GM23338 (cell line): ENCODE measurements at regions not wholly inside any gene's neighbourhood (a gene's known extent, or its start where the extent isn't known, plus 50 kb on each side); places are given as distances from the start of the nearest gene placed in this dataset.

ENCODE experiments used
- EZH2 ChIP-seq: fragments of 200-600 bp; sonication (generic); IDR thresholded peaks from one replicate; pipeline ENCODE4 v1.8.0; 2017; ENCODE audit warnings: antibody characterized with exemption, mild to moderate bottlenecking, low read depth; ENCODE audit not compliant: unreplicated experiment
- EZH2phosphoT487 ChIP-seq: fragments of 200-600 bp; sonication (generic); IDR thresholded peaks from one replicate; pipeline ENCODE4 v1.8.1; 2018; ENCODE audit warnings: antibody characterized with exemption; ENCODE audit not compliant: unreplicated experiment
- POLR2AphosphoS5 ChIP-seq: IDR thresholded peaks from 2 replicates; pipeline ENCODE4 v1.6.1; 2016; ENCODE audit warnings: antibody characterized with exemption, low read depth
- ZNF331 ChIP-seq: fragments of 250-450 bp; sonication (Bioruptor Pico); IDR thresholded peaks from 2 replicates; pipeline ENCODE4 v1.5.0; 2020; ENCODE audit warnings: low read depth, mild to moderate bottlenecking, moderate library complexity
- TF ChIP-seq, protein P1 (sequence below), 2 experiments: fragments of 200-600 bp in 1 of 2; sonication (generic) in 1 of 2; conservative IDR thresholded peaks; 2 replicates each; pipeline versions ENCODE4 v1.5.1 to v1.6.1; 2016 to 2017; ENCODE audit warnings: antibody characterized with exemption in 2 of 2, low read depth in 2 of 2, mild to moderate bottlenecking in 2 of 2, moderate library complexity in 1 of 2
- TF ChIP-seq, protein P2 (sequence below): IDR thresholded peaks from one replicate; pipeline ENCODE4 v1.6.1; 2018; ENCODE audit warnings: antibody characterized with exemption; ENCODE audit not compliant: unreplicated experiment

DNA sequence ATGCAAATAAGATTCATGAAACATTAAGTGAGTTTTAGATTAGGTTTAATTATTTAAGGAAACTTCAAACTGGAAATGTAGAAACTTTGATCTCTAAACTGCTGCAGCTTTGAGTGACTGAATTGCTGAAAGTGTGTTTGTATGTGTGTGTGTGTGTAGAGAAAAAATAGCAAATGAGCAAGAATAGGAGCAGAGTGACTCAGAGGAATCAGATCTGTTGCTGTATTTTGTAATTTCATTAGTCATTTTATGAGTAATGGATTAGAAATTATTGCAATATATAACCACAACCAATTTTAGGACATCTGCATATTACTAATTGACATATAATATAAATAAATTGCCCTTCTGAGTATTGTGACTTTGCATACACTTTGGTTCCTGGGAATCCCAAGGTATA lies 52.8 kb upstream of the SLC9A9 start:
- no peak for TF ChIP-seq POLR2AphosphoS5
- TF ChIP-seq, protein P1, sequence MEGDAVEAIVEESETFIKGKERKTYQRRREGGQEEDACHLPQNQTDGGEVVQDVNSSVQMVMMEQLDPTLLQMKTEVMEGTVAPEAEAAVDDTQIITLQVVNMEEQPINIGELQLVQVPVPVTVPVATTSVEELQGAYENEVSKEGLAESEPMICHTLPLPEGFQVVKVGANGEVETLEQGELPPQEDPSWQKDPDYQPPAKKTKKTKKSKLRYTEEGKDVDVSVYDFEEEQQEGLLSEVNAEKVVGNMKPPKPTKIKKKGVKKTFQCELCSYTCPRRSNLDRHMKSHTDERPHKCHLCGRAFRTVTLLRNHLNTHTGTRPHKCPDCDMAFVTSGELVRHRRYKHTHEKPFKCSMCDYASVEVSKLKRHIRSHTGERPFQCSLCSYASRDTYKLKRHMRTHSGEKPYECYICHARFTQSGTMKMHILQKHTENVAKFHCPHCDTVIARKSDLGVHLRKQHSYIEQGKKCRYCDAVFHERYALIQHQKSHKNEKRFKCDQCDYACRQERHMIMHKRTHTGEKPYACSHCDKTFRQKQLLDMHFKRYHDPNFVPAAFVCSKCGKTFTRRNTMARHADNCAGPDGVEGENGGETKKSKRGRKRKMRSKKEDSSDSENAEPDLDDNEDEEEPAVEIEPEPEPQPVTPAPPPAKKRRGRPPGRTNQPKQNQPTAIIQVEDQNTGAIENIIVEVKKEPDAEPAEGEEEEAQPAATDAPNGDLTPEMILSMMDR (conservative IDR thresholded peaks at IDR 0.05; ENCODE audit: low read depth in 2 of 2), result no peak
- no peak for TF ChIP-seq EZH2
- TF ChIP-seq EZH2phosphoT487, result no peak
- TF ChIP-seq ZNF331 (CRISPR knock-in tag), result no peak
- TF ChIP-seq, protein P2, sequence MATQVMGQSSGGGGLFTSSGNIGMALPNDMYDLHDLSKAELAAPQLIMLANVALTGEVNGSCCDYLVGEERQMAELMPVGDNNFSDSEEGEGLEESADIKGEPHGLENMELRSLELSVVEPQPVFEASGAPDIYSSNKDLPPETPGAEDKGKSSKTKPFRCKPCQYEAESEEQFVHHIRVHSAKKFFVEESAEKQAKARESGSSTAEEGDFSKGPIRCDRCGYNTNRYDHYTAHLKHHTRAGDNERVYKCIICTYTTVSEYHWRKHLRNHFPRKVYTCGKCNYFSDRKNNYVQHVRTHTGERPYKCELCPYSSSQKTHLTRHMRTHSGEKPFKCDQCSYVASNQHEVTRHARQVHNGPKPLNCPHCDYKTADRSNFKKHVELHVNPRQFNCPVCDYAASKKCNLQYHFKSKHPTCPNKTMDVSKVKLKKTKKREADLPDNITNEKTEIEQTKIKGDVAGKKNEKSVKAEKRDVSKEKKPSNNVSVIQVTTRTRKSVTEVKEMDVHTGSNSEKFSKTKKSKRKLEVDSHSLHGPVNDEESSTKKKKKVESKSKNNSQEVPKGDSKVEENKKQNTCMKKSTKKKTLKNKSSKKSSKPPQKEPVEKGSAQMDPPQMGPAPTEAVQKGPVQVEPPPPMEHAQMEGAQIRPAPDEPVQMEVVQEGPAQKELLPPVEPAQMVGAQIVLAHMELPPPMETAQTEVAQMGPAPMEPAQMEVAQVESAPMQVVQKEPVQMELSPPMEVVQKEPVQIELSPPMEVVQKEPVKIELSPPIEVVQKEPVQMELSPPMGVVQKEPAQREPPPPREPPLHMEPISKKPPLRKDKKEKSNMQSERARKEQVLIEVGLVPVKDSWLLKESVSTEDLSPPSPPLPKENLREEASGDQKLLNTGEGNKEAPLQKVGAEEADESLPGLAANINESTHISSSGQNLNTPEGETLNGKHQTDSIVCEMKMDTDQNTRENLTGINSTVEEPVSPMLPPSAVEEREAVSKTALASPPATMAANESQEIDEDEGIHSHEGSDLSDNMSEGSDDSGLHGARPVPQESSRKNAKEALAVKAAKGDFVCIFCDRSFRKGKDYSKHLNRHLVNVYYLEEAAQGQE, result no peak
